IPS-18a (cell line): ENCODE measurements at regions not wholly inside any gene's neighbourhood (a gene's known extent, or its start where the extent isn't known, plus 50 kb on each side); places are given as distances from the start of the nearest gene placed in this dataset.

Experiments
- H3K27ac ChIP-seq: one replicate; pipeline ENCODE4 v1.5.1; 2013; ENCODE audit warnings: low read length
- H3K27me3 ChIP-seq: one replicate; pipeline ENCODE4 v1.6.1; 2013; ENCODE audit warnings: mild to moderate bottlenecking, low read length; ENCODE audit not compliant: control insufficient read depth, insufficient read depth
- H3K36me3 ChIP-seq: one replicate; pipeline ENCODE4 v1.6.1; 2013; ENCODE audit warnings: low read depth, low read length; ENCODE audit not compliant: control insufficient read depth
- H3K4me1 ChIP-seq: one replicate; pipeline ENCODE4 v1.6.1; 2013; ENCODE audit warnings: low read depth, low read length; ENCODE audit not compliant: control insufficient read depth
- H3K4me3 ChIP-seq: one replicate; pipeline ENCODE4 v1.5.1; 2013; ENCODE audit warnings: low read length
- H3K9ac ChIP-seq: one replicate; pipeline ENCODE4 v1.6.1; 2013; ENCODE audit warnings: mild to moderate bottlenecking, low read length, moderate library complexity
- H3K9me3 ChIP-seq: one replicate; pipeline ENCODE4 v1.6.1; 2013; ENCODE audit warnings: low read depth, low read length; ENCODE audit not compliant: control insufficient read depth

DNA sequence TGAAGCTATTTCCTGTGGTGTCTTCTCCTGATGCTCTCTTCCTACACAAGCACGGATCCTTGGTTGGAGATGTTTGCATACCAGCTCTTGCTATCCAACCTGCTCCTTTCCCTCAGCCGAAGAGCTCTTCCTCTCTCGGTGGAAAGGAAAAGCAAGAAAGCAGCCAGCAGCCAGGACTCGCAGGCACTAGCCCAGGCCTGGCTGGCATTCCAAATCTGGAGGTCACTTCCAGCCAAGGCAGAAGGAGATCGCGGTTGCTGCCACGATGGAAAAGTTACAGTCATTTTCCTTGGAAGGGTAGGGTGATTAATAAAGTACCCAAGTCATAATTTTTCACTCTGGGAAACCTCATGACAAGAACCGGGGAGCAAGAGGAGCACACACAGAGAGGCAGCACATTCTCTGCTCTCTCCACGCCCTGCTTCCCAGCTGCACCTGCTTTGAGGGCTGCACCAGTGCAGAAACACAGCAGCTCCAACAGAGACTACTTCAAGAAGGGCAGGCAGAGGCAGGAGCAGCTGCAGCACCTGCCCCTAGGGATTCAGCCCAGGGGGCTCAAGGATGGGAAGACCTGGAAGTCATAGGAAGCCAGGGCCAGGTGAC lies 399.3 kb downstream of the CADM1 start:
- Histone ChIP-seq H3K27ac (no peak overlapping the region), H3K4me1 (no peaks in the 10 kb centered on the region), H3K27me3 (no peaks in the 10 kb centered on the region), H3K9ac (no peak overlapping the region), H3K9me3 (no peaks in the 10 kb centered on the region), H3K4me3 (no peak overlapping the region), H3K36me3 (no peaks in the 10 kb centered on the region)

DNA sequence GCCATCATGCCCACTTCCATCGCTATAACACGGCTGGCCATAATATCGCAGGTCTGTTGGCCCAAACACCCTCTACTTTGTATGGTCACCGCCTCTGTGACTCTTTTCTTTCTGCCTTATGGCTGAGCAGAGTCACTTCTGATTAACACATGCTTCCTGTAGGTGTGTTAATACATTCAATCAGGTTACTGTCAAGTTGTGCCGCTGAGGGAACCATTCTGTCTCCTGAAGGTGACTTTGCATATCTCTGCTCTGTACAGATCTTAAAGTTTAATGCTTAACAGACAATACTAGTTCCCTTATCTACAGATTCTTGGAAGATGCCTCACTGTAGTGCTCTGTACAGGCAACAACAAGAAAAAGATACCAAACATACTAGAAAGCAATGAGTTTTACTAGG lies 393.1 kb downstream of the CADM1 start:
- Histone ChIP-seq H3K36me3 (no peaks in the 10 kb centered on the region), H3K9me3 (no peaks in the 10 kb centered on the region), H3K4me3 (no peak overlapping the region), H3K9ac (no peak overlapping the region), H3K4me1 (peaks cover 8% of the 10 kb centered on the region), H3K27me3 (no peaks in the 10 kb centered on the region), H3K27ac (no peak overlapping the region)

DNA sequence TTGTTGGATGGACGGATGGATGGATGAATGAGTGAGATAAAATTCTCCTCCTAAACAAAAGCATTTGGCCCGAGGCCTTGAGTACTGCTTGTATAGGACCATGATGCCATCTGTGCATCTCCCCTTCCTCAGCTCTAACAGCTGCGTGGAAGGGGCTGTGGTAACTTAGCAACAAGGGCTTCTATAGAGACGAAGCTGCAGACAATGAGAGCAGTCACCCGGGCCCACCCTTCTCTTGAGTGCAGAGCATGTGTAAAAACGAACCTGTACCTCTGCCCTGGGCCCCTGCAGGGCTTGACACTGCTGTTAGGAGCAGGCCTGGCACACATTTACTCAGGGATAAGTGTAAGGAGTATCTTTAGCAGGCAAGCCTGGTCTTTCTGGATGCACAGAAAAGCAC lies 391.5 kb downstream of the CADM1 start:
- H3K9me3 ChIP-seq = no peaks in the 10 kb centered on the region
- H3K27me3 ChIP-seq = no peaks in the 10 kb centered on the region
- no peak overlapping the region for H3K4me3 ChIP-seq
- H3K4me1 ChIP-seq = peaks cover 25% of the 10 kb centered on the region
- no peak overlapping the region for H3K27ac ChIP-seq
- no peak overlapping the region for H3K9ac ChIP-seq
- H3K36me3 ChIP-seq = no peaks in the 10 kb centered on the region

DNA sequence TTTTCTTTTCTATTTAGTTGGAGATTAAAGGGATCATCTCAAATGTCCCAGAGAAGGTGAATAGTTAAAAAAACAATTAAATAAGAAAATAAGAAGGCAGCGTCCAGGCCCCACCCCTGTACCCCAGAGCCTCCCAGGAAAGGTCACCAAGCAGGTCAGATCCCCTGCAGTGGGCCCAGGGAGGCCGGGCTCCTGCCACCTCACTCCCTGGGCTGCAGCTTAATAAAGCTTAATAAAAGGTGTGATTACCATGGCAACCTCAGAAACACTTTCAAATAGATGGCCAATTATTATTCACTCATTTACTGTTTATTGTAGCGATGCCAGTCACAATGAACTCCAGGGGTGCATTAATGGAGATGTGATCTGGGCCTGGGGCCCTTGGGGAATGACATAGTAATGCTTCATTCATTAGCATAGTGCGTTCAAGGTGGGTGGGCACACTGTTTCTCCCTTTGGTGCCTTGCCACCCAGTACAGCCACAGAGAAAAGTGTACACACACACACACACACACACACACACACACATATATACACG lies 386.2 kb downstream of the CADM1 start:
- peaks cover 6% of the 10 kb centered on the region for H3K27me3 ChIP-seq
- H3K4me3 ChIP-seq = no peak overlapping the region
- H3K4me1 ChIP-seq = peaks cover 33% of the 10 kb centered on the region
- no peak overlapping the region for H3K27ac ChIP-seq
- H3K36me3 ChIP-seq = no peaks in the 10 kb centered on the region
- H3K9me3 ChIP-seq = no peaks in the 10 kb centered on the region
- no peak overlapping the region for H3K9ac ChIP-seq

DNA sequence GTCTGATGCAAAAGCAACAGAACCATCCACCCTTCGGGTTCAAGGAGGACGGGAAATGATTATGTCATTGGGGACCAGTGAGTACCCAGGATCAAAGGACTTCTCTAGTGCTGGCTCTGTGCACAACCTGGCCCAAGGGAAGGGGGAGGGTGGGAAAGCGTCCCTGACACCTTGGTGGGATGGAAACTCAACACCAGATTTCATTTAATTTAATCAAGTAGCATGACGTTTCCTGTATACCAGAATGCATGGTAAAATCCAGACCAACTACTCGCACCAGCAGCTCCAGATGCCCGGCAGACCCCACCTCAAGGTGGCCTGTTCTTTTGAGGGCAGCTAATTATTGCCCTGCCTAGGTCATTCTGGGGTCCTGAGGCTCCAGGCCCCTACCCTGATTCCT lies 385.1 kb downstream of the CADM1 start:
- Histone ChIP-seq H3K36me3 (no peaks in the 10 kb centered on the region), H3K27ac (no peak overlapping the region), H3K4me3 (no peak overlapping the region), H3K4me1 (peaks cover 30% of the 10 kb centered on the region), H3K9ac (no peak overlapping the region), H3K9me3 (no peaks in the 10 kb centered on the region), H3K27me3 (peaks cover 6% of the 10 kb centered on the region)
